NCI-H187 (cell line): ENCODE measurements at regions not wholly inside any gene's neighbourhood (a gene's known extent, or its start where the extent isn't known, plus 50 kb on each side); places are given as distances from the start of the nearest gene placed in this dataset.

ENCODE experiments used
- DNase-seq, 2 experiments: peaks; one replicate each; lab custom pipeline; 2025; lab: John Stamatoyannopoulos, UW

DNA sequence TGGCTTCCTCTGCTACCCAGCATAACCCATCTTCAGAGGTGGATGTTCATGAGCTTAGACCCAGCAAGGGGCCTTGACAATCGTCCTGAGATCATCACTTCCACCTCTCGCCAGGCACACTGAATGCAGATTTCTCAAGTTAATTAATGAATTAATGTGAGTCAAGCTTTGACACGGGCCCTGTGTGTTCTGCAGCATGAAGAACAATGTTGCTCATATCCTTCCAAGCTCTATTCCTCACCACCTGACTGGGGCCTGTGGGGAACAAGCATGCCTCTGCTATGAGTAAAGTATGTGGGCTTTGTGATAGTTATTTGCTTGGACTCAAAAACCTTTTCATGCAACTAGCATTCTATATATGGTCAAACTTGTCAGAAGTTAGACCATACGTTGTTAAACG, 122.0 kb downstream of the SEC16B start:
- no peak for DNase-seq

DNA sequence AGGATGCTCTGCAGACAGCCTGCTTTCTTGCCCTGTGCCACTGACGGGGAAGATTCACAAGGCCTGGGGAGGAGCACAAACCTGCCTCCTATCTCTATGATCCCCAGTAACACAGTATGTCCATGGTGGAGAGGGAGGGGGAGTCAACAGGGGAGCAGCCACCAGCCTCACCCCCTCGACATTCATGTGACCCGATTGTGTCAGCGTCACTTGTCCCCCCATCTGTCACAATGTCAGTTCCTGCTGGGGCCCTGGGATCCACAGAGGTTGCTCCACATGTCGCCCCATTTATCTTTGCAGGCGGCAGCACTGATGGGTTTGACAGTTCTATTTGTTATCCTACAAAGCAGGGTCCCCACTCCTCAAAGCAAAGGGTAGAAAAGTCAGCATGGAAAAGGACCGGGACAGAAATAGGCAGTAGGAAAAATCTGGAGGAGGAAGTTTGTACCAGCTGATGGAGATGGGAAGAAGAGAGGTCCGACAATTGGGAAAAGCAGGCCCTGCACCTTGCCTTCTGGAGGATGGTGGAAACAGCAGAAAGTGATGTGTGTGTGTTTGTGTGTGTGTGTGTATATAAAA, 130.9 kb downstream of the SEC16B start:
- DNase-seq, result no peak

DNA sequence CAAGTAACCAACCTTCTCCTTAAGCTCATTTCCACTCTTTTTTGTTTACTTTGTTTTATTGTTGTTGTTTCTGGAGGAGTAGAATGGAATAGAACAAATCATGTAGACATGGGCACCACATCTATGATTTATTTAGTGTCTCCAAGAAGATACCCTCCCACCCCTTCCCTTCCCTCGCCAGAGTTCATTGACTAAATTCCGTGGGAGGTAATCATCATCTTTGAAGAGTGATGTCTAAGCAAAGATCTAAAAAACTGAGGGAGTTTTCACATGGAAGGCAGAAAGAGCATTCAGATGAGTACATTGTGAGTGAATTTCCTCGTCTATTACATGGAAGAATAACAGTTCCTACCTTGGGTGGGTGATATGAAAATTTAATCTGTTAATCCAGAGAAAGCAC, 136.2 kb downstream of the SEC16B start:
- DNase-seq, result no peak

GRCh38 chr1:177830531-177831135, 139.2 kb downstream of the SEC16B start:
- DNase-seq, result no peak

GRCh38 chr1:177825276-177825901, 144.5 kb downstream of the SEC16B start:
- no peak for DNase-seq

- DNase-seq, result no peak
These were observed 145.3 kb downstream of the SEC16B start for GRCh38 chr1:177824508-177824982.

DNA sequence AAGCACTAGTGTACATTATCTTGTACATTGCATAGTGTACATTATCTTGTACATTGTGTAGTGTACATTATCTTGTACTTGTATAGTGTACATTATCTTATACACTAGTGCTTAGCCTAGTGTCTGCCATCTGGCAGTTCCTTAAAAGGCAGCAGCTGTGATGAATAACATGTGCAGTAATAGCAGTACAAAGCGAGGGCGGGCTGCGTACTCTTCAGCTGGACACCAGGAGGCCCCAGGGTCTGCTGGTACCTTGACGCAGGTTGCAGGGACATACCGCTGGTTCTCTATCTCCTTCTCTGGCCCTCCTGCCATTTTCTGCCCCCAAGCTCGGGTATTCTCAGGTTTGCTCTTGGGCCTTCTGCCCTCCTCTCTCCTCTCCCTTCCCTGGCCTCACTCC, 149.6 kb downstream of the SEC16B start:
- DNase-seq, result no peak

DNA sequence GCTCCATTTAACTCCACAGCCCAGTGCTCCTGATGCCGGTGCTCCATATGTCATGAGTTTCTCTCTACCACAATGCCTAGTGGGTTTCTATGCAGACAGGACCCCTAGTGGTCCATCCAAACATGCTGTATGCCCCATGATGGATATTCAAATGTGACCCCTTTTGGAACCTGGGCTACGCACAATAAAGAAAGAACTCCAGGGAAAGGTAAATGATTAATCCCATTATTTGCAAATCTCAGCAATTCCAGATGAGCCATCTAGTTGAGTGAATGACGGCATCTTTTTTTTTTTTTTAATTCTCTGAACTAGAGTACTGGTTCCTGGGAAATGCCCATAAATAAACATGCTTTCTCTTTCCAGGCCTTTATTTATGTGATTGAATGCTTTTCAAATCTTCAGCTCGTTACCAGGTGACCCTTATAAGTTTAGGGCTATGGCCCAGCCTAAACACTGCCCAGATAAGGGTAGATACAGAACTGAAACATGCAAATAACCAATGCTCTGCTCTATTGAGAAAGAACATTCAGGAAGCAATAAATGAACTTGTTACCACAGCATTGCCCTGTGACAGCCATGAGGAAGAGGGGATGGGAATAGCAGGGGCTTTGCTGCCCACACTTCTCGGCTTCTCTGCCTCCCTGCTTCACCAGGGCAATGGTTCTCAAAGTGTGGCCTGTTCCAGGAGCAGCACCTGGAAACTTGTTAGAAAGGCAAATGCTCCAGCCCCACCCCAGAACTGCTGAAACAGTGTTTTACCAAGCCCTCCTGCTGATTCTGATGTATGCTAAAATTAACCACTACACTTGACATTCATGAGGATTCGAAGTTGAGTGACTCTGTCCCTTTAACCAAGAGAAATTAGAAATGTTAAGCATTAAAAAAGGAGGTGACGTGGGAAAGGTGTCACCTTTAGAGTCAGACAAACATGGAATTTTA, 151.7 kb downstream of the SEC16B start:
- peak; percentile 55 to 69 for DNase-seq

- DNase-seq, result no peak
These were observed 157.2 kb downstream of the SEC16B start for GRCh38 chr1:177812650-177813049.

GRCh38 chr1:177812144-177812543, 157.7 kb downstream of the SEC16B start:
- DNase-seq, result no peak

DNA sequence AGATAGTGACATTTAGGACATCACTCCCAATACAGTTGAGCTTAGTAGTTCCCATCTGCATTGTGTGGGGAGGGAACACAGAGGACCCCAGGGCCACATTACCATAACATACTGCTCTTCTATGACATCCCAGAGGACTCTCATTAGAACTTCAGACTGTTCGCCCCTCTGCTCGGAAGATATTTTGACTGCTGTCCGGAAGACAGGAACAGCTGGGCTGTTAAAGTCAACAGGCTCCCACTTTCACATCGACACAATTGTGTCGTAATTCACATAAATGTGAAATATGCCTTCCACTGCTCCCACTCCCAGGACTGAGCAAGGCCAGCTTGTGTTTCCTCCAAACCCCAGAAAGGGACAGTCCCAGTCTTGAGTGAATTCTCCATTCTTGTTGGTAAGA, 158.4 kb downstream of the SEC16B start:
- DNase-seq, result no peak

DNA sequence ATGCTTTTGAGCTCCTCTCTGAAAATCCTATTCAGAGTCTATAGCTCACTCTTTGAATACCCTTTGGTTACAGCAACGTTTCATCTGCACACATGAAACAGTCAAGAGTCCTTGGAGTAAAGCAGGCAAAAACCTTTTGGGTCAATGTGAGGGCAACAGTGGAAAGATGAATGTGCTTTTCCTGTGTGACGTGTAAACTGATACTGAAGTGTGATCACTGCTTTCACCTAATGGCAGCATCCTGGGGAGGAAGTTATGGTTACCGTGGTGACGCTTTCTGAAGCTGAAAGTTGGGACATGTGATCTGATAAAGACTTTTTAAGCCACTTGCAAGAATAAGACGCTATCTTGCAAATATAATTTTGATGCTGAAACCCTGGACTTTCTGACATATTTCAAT, 160.0 kb downstream of the SEC16B start:
- DNase-seq, result peak; percentile 90 to 93

DNA sequence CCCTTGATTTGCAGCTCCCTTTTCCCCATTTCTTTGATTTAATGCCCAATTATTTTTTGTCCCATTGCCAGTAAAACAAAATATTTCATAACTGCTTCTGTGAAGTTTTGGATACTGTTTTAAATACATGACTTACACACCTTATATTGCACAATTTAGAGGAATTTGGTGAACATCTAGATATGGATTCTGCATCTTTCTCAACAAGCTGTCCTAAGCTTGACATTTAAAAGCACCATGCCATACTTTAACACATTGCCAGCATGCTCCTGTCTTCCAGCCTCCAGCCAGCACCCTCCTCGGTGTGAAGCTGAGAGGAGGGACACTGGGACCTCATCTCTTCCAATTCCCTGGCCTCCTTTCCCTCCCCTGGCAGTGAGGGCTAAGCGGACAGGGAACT, 167.6 kb downstream of the SEC16B start:
- DNase-seq, result no peak

DNA sequence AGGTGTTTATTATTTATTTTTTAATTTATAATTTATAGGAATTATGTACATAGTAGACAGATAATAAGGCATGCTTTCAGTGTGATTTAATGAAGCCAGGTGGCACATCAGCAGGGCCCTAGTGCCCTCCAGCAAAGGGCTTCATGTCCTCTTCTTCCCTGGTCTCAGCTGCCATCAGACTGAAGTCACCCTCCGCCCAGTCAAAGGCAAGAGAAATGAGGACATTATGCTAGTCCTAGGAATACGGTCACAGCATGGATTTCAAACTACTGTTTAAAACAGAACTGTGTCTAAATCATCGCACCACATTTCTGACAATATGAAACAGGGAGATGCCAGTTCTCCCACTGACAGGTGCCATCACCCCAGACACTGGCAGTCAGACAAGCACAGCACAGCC, 168.1 kb downstream of the SEC16B start:
- no peak for DNase-seq

DNA sequence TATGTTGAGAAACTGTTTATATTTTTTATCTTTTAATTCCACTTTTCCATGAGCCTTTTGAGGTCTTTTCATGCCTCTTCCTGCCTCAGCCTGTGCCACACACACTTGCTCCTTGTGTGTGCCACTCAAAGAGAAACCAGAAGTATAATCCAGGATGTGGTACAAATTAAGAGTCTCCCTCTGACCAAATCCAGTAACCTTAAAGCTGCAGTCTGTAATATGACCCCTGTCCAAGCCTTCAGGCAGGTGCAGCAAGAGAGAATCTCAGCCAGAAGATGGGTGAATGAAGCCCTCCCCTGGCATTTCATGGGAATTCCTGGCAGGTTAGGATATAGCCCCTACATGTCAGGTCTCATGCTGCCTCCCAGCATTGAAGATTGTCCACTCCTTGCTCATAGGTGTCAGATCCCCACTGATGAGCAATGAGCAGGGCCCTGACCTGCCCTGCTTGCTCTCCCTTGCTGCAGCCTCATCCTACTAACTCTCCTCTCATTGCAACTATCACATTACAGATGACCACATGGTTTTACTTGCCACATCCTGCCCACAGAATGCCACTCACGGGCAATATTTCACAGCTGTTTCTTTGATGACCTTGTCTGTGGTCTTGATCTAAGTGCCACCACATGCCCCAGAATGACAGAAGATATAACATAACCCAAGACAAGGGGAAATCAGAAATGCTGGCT, 169.3 kb downstream of the SEC16B start:
- peak; percentile 77 to 80 for DNase-seq

GRCh38 chr1:177799746-177800145, 170.1 kb downstream of the SEC16B start:
- DNase-seq, result no peak

- DNase-seq, result no peak
These were observed 171.2 kb downstream of the SEC16B start for GRCh38 chr1:177798614-177799013.

- no peak for DNase-seq
These were observed 173.3 kb downstream of the SEC16B start for GRCh38 chr1:177796561-177796960.

DNA sequence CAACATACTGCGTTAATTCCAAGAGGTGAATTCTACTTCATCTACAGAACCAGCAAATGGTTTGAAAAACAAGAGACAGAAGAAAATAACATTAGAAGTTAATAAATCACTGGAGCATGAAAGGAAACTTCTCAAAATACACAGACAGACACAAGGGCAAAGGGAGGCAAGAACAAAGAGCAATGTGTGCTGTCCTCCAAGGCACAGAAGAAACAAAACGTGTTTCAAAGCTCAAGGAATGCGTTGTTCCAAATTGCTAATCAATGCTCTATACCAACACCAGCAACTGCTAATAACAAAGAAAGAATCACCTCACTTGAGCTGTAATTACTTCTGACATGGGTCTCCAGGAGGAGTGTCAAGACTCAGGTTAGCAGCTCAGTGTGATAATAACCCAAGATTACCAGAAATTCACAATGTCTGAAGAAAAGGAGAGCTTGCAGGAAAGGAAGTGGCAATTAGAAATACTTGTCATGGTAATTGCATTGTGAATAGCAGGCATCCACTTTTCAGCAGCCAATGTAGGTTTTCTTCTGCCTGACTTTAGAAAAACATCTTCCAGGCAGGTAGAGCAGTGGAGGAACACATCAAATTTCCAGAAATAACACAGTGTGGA, 175.4 kb downstream of the SEC16B start:
- DNase-seq, result no peak

DNA sequence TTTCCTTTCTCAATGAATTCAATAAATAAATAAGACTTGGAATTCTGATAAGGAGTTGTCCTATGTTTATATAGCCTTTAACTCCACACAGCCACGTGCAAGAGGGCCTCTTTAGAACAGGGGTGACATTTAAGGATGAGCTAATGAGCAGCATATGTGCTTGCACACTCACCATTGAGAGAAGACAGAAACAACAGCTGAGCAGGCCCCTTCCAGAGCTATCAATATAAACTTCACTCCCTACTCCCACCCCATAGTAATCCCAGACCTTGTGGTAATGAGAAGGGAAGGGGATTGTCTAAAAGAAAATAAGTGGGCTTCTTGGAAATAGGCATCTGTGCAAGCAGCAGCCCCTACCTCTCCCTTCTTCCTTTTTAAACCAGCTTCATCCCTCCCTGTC, 176.0 kb downstream of the SEC16B start:
- DNase-seq, result no peak

DNA sequence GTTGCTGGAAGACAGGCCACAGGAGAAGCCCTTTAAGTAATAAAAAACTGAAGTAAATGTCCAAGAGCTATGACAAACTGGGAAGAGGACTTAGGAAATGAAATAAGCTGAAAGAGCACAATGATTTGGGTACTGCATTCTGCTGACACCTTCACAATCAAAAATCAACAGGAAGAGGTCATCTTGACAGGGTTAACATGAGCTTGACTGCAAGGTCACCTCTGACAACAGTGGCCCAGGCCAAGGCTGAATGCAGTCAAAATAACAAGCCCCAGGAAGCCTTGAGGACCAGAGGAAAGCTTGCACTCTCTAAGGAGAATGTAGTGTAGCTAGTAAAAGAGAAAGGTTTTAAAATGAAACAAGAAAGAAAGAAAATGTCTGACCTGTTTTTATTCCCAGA, 179.3 kb downstream of the SEC16B start:
- no peak for DNase-seq

DNA sequence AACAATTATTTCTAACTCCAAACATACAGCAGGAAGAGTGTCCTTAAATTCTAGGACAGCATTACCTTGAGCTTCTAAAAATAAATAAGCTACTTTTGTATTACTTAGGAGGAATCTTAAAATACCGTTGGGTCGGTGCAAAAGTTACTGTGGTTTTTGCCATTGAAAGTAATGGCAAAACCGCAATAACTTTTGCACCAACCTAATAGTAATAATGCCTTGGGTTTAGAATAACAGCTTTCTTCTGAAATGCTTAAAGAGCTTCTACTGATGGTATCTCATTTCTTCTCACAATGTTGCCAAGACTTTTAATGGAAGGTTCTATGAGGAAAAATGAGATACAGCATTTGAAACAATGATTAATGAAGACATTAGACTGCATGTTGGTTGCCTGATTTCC, 179.9 kb downstream of the SEC16B start:
- no peak for DNase-seq
